VCaP (cell line): ENCODE measurements at regions not wholly inside any gene's neighbourhood (a gene's known extent, or its start where the extent isn't known, plus 50 kb on each side); places are given as distances from the start of the nearest gene placed in this dataset.

ENCODE experiments used
- H3K27ac ChIP-seq: fragments of 450-650 bp; 2 replicates; pipeline ENCODE4 v1.5.1; 2017
- CTCF ChIP-seq: fragments of 450-650 bp; conservative IDR thresholded peaks from 2 replicates; pipeline ENCODE4 v1.5.1; 2017; ENCODE audit warnings: mild to moderate bottlenecking, moderate library complexity

GRCh38 chr9:121597698-121598166 lies 53.7 kb upstream of the DAB2IP start:
- H3K27ac ChIP-seq = peak overlapping the region; percentile 90

GRCh38 chr9:121598167-121598964 lies 53.1 kb upstream of the DAB2IP start:
- peak overlapping the region; percentile 90 for H3K27ac ChIP-seq

More at GRCh38 chr9:121597698-121598166, 53.7 kb upstream of the DAB2IP start:
- no peak for TF ChIP-seq CTCF

GRCh38 chr9:121598965-121599871 lies 52.2 kb upstream of the DAB2IP start:
- TF ChIP-seq CTCF = no peak
- peak overlapping the region; percentile 90 for H3K27ac ChIP-seq

More at GRCh38 chr9:121598167-121598964, 53.1 kb upstream of the DAB2IP start:
- TF ChIP-seq CTCF = peak; percentile 31

GRCh38 chr9:121599872-121600585 lies 51.4 kb upstream of the DAB2IP start:
- no peak for TF ChIP-seq CTCF
- peak overlapping the region; percentile 90 for H3K27ac ChIP-seq

- TF ChIP-seq CTCF = no peak
- no peak overlapping the region for H3K27ac ChIP-seq
Observed at GRCh38 chr9:121601194-121601593, 50.2 kb upstream of the DAB2IP start.
